NCI-H2029 treated with DMSO at 0.1 percent for 48 hours (cell line): ENCODE measurements at regions not wholly inside any gene's neighbourhood (a gene's known extent, or its start where the extent isn't known, plus 50 kb on each side); places are given as distances from the start of the nearest gene placed in this dataset.

ENCODE experiments used
- DNase-seq: peaks from one replicate; lab custom pipeline; 2025; lab: John Stamatoyannopoulos, UW

GRCh38 chr13:31896427-31896826 lies 135.1 kb upstream of the FRY start:
- no peak for DNase-seq

GRCh38 chr13:31898378-31899071 lies 133.0 kb upstream of the FRY start:
- no peak for DNase-seq

GRCh38 chr13:31901985-31902384 lies 129.6 kb upstream of the FRY start:
- no peak for DNase-seq

- no peak for DNase-seq
Observed at GRCh38 chr13:31903111-31903815, 128.3 kb upstream of the FRY start.

GRCh38 chr13:31904941-31905824 lies 126.4 kb upstream of the FRY start:
- DNase-seq, result no peak

GRCh38 chr13:31905961-31906360 lies 125.6 kb upstream of the FRY start:
- DNase-seq, result no peak

- DNase-seq, result no peak
Observed at GRCh38 chr13:31908696-31909411, 122.7 kb upstream of the FRY start.

- DNase-seq, result peak; percentile 52
Observed at GRCh38 chr13:31909864-31910551, 121.6 kb upstream of the FRY start.

GRCh38 chr13:31910633-31911032 lies 120.9 kb upstream of the FRY start:
- no peak for DNase-seq

- no peak for DNase-seq
Observed at GRCh38 chr13:31912647-31913401, 118.8 kb upstream of the FRY start.

- no peak for DNase-seq
Observed at GRCh38 chr13:31913459-31913858, 118.1 kb upstream of the FRY start.

GRCh38 chr13:31914843-31915242 lies 116.7 kb upstream of the FRY start:
- DNase-seq, result no peak

GRCh38 chr13:31918707-31919106 lies 112.9 kb upstream of the FRY start:
- DNase-seq, result no peak

GRCh38 chr13:31919241-31919640 lies 112.3 kb upstream of the FRY start:
- no peak for DNase-seq

- no peak for DNase-seq
Observed at GRCh38 chr13:31919971-31920726, 111.4 kb upstream of the FRY start.

- no peak for DNase-seq
Observed at GRCh38 chr13:31920727-31921100, 110.9 kb upstream of the FRY start.

GRCh38 chr13:31922724-31923123 lies 108.8 kb upstream of the FRY start:
- DNase-seq, result no peak

GRCh38 chr13:31923134-31923763 lies 108.3 kb upstream of the FRY start:
- no peak for DNase-seq

GRCh38 chr13:31925079-31925478 lies 106.5 kb upstream of the FRY start:
- no peak for DNase-seq
